ENCODE measurements at regions not wholly inside any gene's neighbourhood (a gene's known extent, or its start where the extent isn't known, plus 50 kb on each side); places are given as distances from the start of the nearest gene placed in this dataset.
"Not testable (repeated sequence)": the region's sequence is repeated elsewhere in the genome, so short reads cannot be mapped to it uniquely, and the experiment has no call there.

DNA sequence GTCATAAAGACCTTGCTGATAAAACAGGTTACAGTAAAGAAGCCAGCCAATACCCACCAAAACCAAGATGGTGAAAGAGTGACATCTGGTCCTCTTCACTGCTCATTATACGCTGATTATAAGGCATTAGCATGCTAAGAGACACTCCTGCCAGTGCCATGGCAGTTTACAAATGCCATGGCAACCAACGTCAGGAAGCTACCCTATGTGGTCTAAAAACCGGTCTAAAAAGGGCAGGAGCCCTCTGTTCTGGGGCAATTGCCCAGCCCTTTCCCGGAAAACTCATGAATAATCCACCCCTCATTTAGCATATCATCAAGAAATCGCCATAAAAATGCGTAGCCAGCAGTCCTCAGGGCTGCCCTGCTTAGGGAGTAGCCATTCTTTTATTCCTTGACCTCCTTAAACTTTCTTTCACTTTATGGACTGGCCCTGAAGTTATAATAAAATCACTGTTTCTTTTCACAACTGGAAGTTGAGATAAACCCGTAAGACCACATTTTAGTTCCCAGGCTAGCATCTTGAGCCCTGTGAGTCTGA lies 260.5 kb upstream of the FAT1 start:
- CTCF ChIA-PET: no interaction called here
- H3K27ac Mint-ChIP-seq: no peak overlapping the region

GRCh38 chr4:186999686-187000085 lies 276.0 kb upstream of the FAT1 start:
- no peak overlapping the region for H3K4me3 Mint-ChIP-seq
- ATAC-seq: no peak
- no peak for DNase-seq
- H3K36me3 Mint-ChIP-seq (ENCODE audit: low read depth): no peaks in the 10 kb centered on the region
- H3K4me1 Mint-ChIP-seq (ENCODE audit: low read depth): no peaks in the 10 kb centered on the region
- ChIA-PET CTCF (no interaction called here), POLR2A (no interaction called here)
- peaks cover 4% of the 10 kb centered on the region for H3K9me3 Mint-ChIP-seq (ENCODE audit: insufficient read depth)
- H3K27ac Mint-ChIP-seq: no peak overlapping the region
- no peaks in the 10 kb centered on the region for H3K27me3 Mint-ChIP-seq (ENCODE audit: low read depth)

More for the DNA sequence above, 260.5 kb upstream of the FAT1 start:
- POLR2A ChIA-PET: no interaction called here
- H3K27me3 Mint-ChIP-seq (ENCODE audit: low read depth): no peaks in the 10 kb centered on the region
- no peaks in the 10 kb centered on the region for H3K36me3 Mint-ChIP-seq (ENCODE audit: low read depth)
- no peaks in the 10 kb centered on the region for H3K4me1 Mint-ChIP-seq (ENCODE audit: low read depth)
- H3K4me3 Mint-ChIP-seq: no peak overlapping the region
- ATAC-seq (no peak), DNase-seq (no peak)
- H3K9me3 Mint-ChIP-seq (ENCODE audit: insufficient read depth): peaks cover 10% of the 10 kb centered on the region

- Mint-ChIP-seq H3K36me3 (ENCODE audit: low read depth) (no peaks in the 10 kb centered on the region), H3K4me3 (no peak overlapping the region), H3K9me3 (ENCODE audit: insufficient read depth) (peaks cover 4% of the 10 kb centered on the region), H3K27me3 (ENCODE audit: low read depth) (no peaks in the 10 kb centered on the region), H3K4me1 (ENCODE audit: low read depth) (no peaks in the 10 kb centered on the region), H3K27ac (no peak overlapping the region)
- POLR2A ChIA-PET: no interaction called here
- DNase-seq (no peak), ATAC-seq (no peak)
- CTCF ChIA-PET: no interaction called here
Observed at GRCh38 chr4:187000281-187000680, 276.6 kb upstream of the FAT1 start.

DNA sequence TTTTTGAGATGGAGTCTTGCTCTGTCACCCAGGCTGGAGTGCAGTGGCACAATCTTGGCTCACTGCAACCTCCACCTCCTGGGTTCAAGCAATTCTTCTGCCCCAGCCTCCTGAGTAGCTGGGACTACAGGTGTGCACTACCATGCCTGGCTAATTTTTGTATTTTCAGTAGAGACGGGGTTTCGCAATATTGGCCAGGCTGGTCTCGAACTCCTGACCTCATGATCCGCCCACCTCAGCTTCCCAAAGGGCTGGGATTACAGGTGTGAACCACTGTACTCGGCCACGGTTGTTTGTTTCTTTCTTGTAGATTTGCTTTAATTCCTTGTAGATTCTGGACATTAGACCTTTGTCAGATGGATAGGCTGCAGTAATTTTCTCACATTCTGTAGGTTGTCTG lies 278.5 kb upstream of the FAT1 start:
- H3K9me3 Mint-ChIP-seq (ENCODE audit: insufficient read depth); H3K27me3 Mint-ChIP-seq (ENCODE audit: low read depth); DNase-seq; CTCF ChIA-PET; POLR2A ChIA-PET; H3K4me1 Mint-ChIP-seq (ENCODE audit: low read depth); H3K36me3 Mint-ChIP-seq (ENCODE audit: low read depth); H3K27ac Mint-ChIP-seq; H3K4me3 Mint-ChIP-seq; ATAC-seq: not testable (repeated sequence)

DNA sequence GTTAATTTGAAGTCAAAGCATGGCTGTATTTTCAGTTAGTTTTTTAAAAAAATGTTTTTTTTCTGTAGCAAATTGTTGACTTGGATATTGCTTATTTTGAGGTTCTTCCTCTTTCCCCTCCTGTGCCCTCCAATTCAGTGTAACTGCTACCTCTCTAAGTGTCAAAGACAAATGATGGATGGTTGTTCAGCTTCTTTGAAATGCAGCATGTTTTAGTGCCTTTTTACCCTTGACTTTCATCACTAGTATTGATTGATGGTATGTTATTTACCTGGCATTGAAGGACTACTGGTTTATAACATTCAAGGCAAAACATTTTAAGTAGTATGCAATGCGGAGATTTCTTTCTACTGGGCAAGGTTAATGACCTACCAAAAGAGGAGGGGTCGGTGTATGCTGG lies 281.0 kb upstream of the FAT1 start:
- ATAC-seq (no peak), DNase-seq (no peak)
- Mint-ChIP-seq H3K36me3 (ENCODE audit: low read depth) (no peaks in the 10 kb centered on the region), H3K4me1 (ENCODE audit: low read depth) (no peaks in the 10 kb centered on the region), H3K9me3 (ENCODE audit: insufficient read depth) (no peaks in the 10 kb centered on the region), H3K4me3 (no peak overlapping the region), H3K27ac (no peak overlapping the region), H3K27me3 (ENCODE audit: low read depth) (no peaks in the 10 kb centered on the region)
- POLR2A ChIA-PET: no interaction called here
- CTCF ChIA-PET: no interaction called here

DNA sequence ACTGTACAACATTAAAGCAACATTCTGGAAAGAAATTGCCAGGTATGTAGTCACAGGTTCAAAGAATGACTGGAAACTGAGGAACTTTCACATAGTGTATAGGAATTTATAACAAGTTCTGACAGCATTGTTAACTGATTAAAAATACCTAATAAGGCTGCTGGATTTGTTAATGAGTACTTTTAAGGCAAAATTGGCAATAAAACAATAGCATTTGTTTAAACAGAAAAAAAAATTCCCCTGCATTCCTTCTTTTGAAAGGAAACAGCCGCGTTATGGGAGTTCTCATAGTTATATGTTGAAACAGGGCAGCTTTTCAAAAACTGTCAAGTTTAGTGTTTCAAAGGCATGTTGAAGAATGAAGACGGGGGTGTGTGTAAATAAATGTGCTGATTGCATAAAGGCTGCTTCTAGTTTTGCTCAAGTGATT lies 282.5 kb upstream of the FAT1 start:
- H3K4me1 Mint-ChIP-seq (ENCODE audit: low read depth): no peaks in the 10 kb centered on the region
- no peak overlapping the region for H3K4me3 Mint-ChIP-seq
- no peak overlapping the region for H3K27ac Mint-ChIP-seq
- ATAC-seq: no peak
- H3K36me3 Mint-ChIP-seq (ENCODE audit: low read depth): no peaks in the 10 kb centered on the region
- POLR2A ChIA-PET: no interaction called here
- no peaks in the 10 kb centered on the region for H3K9me3 Mint-ChIP-seq (ENCODE audit: insufficient read depth)
- DNase-seq: no peak
- H3K27me3 Mint-ChIP-seq (ENCODE audit: low read depth): no peaks in the 10 kb centered on the region
- CTCF ChIA-PET: no interaction called here

DNA sequence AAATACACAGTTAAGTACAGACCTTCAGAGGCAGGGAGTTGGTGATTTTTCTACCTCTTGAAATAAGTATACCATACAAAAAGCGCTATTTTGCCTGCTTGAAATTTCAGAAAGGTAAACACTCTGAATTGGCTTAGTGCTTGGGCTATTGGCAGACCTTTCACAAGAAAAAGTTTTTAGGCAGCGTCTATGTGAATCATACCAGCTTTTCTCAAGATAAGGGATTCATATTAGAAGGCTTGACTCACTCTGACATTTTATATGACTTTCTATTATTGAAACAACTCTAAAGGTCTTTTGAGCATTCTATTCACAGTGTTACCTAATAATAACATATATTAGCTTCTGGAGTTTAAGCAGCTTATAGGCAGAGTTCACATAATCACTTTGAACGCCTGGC lies 286.4 kb upstream of the FAT1 start:
- DNase-seq (no peak), ATAC-seq (no peak)
- Mint-ChIP-seq H3K4me3 (no peak overlapping the region), H3K27me3 (ENCODE audit: low read depth) (no peaks in the 10 kb centered on the region), H3K9me3 (ENCODE audit: insufficient read depth) (peaks cover 9% of the 10 kb centered on the region), H3K36me3 (ENCODE audit: low read depth) (no peaks in the 10 kb centered on the region), H3K27ac (no peak overlapping the region), H3K4me1 (ENCODE audit: low read depth) (no peaks in the 10 kb centered on the region)
- ChIA-PET CTCF (no interaction called here), POLR2A (no interaction called here)

GRCh38 chr4:187016101-187016500 lies 292.4 kb upstream of the FAT1 start:
- ATAC-seq (no peak), DNase-seq (no peak)
- Mint-ChIP-seq H3K4me1 (ENCODE audit: low read depth) (no peaks in the 10 kb centered on the region), H3K27ac (no peak overlapping the region), H3K27me3 (ENCODE audit: low read depth) (no peaks in the 10 kb centered on the region), H3K4me3 (no peak overlapping the region), H3K9me3 (ENCODE audit: insufficient read depth) (peaks cover 28% of the 10 kb centered on the region), H3K36me3 (ENCODE audit: low read depth) (no peaks in the 10 kb centered on the region)
- POLR2A ChIA-PET: no interaction called here
- CTCF ChIA-PET: no interaction called here

- CTCF ChIA-PET: no interaction called here
- peaks cover 25% of the 10 kb centered on the region for H3K9me3 Mint-ChIP-seq (ENCODE audit: insufficient read depth)
- no peaks in the 10 kb centered on the region for H3K27me3 Mint-ChIP-seq (ENCODE audit: low read depth)
- H3K4me1 Mint-ChIP-seq (ENCODE audit: low read depth): no peaks in the 10 kb centered on the region
- no peak overlapping the region for H3K27ac Mint-ChIP-seq
- POLR2A ChIA-PET: interaction anchor here (0.6 kb wide), 1 partner anchor 821 kb away, joined by 3 read pairs; no protein-coding TSS in a partner anchor
- H3K36me3 Mint-ChIP-seq (ENCODE audit: low read depth): no peaks in the 10 kb centered on the region
- no peak for DNase-seq
- no peak for ATAC-seq
- no peak overlapping the region for H3K4me3 Mint-ChIP-seq
Observed at GRCh38 chr4:187017147-187017546, 293.5 kb upstream of the FAT1 start.

GRCh38 chr4:187019896-187020295 lies 296.2 kb upstream of the FAT1 start:
- H3K27me3 Mint-ChIP-seq (ENCODE audit: low read depth): no peaks in the 10 kb centered on the region
- no peaks in the 10 kb centered on the region for H3K36me3 Mint-ChIP-seq (ENCODE audit: low read depth)
- DNase-seq (no peak), ATAC-seq (no peak)
- H3K27ac Mint-ChIP-seq: no peak overlapping the region
- no peak overlapping the region for H3K4me3 Mint-ChIP-seq
- peaks cover 21% of the 10 kb centered on the region for H3K9me3 Mint-ChIP-seq (ENCODE audit: insufficient read depth)
- ChIA-PET POLR2A (no interaction called here), CTCF (no interaction called here)
- no peaks in the 10 kb centered on the region for H3K4me1 Mint-ChIP-seq (ENCODE audit: low read depth)

- H3K4me3 Mint-ChIP-seq: no peak overlapping the region
- ATAC-seq: no peak
- H3K9me3 Mint-ChIP-seq (ENCODE audit: insufficient read depth): peaks cover 13% of the 10 kb centered on the region
- CTCF ChIA-PET: no interaction called here
- no peak overlapping the region for H3K27ac Mint-ChIP-seq
- no peak for DNase-seq
- H3K4me1 Mint-ChIP-seq (ENCODE audit: low read depth): no peaks in the 10 kb centered on the region
- no peaks in the 10 kb centered on the region for H3K36me3 Mint-ChIP-seq (ENCODE audit: low read depth)
- POLR2A ChIA-PET: no interaction called here
- no peaks in the 10 kb centered on the region for H3K27me3 Mint-ChIP-seq (ENCODE audit: low read depth)
Observed at GRCh38 chr4:187020676-187021075, 297.0 kb upstream of the FAT1 start.

GRCh38 chr4:187021436-187022205 lies 298.0 kb upstream of the FAT1 start:
- Mint-ChIP-seq H3K4me1 (ENCODE audit: low read depth) (no peaks in the 10 kb centered on the region), H3K4me3 (no peak overlapping the region), H3K9me3 (ENCODE audit: insufficient read depth) (peaks cover 11% of the 10 kb centered on the region), H3K27me3 (ENCODE audit: low read depth) (no peaks in the 10 kb centered on the region), H3K27ac (no peak overlapping the region), H3K36me3 (ENCODE audit: low read depth) (no peaks in the 10 kb centered on the region)
- ChIA-PET CTCF (no interaction called here), POLR2A (no interaction called here)
- no peak for ATAC-seq
- DNase-seq: no peak

DNA sequence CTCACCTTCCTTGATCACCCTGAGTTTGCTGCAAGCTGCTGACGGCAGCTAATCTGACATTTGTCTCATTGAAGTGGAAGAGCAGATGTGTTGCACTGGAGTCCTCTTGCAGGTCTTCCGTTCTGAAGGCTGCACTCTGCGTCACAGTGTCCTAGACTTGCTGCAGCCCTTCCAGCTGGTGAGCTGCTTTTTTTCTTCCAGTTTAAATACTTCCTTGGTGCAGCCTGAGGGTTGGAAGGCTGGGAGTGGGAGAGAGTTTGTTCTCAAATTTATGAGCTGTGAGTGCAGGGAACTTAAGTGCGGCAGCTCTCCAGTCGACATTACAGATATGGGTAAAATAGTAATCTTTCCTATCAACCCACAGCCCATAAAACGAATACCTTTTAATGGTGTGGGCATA lies 303.6 kb upstream of the FAT1 start:
- ATAC-seq: no peak
- no peaks in the 10 kb centered on the region for H3K36me3 Mint-ChIP-seq (ENCODE audit: low read depth)
- peaks cover 9% of the 10 kb centered on the region for H3K9me3 Mint-ChIP-seq (ENCODE audit: insufficient read depth)
- H3K4me3 Mint-ChIP-seq: no peak overlapping the region
- no peak for DNase-seq
- CTCF ChIA-PET: no interaction called here
- no peaks in the 10 kb centered on the region for H3K27me3 Mint-ChIP-seq (ENCODE audit: low read depth)
- no peak overlapping the region for H3K27ac Mint-ChIP-seq
- POLR2A ChIA-PET: no interaction called here
- no peaks in the 10 kb centered on the region for H3K4me1 Mint-ChIP-seq (ENCODE audit: low read depth)
